HG03432 (cell line): ENCODE measurements at regions not wholly inside any gene's neighbourhood (a gene's known extent, or its start where the extent isn't known, plus 50 kb on each side); places are given as distances from the start of the nearest gene placed in this dataset.

ENCODE experiments used
- ATAC-seq: cut with Tn5 transposase; IDR thresholded peaks from one replicate; pipeline ENCODE4 v1.9.1; 2021; ENCODE audit warnings: mild to moderate bottlenecking, moderate library complexity; ENCODE audit not compliant: unreplicated experiment

DNA sequence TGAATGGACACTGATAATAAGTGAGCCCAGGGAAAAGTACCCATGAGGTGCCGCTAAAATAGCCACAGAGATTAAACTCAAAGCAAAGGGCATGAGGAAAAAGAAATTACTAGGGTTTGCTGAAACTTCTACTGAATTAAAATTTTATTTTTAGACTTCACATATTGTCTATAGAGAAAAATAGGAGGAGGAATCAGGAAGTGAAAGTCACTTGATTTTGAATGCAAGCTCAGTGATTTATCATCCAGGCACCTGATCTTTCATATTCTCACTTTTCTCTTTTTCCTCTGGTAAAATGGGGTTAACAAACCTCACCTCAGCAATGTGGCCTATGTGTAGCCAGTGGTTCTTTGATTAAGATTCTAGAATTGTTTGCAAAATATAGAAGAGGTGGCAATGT lies 479.8 kb downstream of the BCL11B start:
- ATAC-seq = no peak

- no peak for ATAC-seq
These were observed 473.9 kb downstream of the BCL11B start for GRCh38 chr14:98798099-98798498.

GRCh38 chr14:98799891-98800290 lies 472.1 kb downstream of the BCL11B start:
- ATAC-seq = no peak

- ATAC-seq = no peak
These were observed 470.0 kb downstream of the BCL11B start for GRCh38 chr14:98802044-98802443.

- ATAC-seq = no peak
These were observed 468.8 kb downstream of the BCL11B start for GRCh38 chr14:98803196-98803595.

GRCh38 chr14:98808494-98809407 lies 463.2 kb downstream of the BCL11B start:
- no peak for ATAC-seq

DNA sequence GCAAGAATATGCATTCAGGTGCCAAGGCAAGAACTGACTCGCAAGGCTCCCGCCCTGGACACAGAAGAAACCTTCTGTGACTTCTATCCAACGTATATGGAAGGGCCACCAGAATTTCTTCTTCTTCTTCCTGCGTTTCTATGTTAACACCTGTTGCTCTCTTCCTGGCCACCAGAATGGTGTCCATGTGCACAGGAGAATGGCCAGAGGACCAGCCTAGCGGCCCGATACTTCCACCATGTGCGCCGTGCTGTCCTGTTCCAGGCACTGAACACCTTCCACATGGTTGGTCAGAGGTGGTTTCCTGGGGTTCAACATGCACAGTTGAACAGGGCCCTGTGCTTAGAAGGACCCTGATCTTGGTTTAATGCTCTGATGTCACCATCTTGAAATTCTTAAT lies 455.8 kb downstream of the BCL11B start:
- no peak for ATAC-seq

DNA sequence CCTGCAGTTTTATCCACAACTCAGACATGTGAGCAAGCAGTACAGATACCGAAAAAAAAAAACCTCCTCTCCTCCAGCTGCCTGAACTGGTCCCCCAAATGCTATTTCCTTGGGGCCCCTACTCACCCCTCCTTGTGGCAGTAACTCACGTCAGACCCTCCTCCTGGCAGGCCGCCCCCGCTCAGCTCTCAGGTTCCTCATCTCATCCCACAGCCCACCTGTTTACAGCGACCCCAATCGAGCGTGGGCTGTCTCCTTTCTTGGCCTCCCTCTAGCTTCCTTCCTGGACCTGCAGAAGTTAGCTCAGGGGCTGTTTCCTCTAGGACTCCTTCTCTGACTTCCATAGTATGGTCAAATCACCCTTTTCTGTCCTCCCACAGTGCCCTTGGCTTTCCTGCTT lies 455.3 kb downstream of the BCL11B start:
- ATAC-seq = no peak

DNA sequence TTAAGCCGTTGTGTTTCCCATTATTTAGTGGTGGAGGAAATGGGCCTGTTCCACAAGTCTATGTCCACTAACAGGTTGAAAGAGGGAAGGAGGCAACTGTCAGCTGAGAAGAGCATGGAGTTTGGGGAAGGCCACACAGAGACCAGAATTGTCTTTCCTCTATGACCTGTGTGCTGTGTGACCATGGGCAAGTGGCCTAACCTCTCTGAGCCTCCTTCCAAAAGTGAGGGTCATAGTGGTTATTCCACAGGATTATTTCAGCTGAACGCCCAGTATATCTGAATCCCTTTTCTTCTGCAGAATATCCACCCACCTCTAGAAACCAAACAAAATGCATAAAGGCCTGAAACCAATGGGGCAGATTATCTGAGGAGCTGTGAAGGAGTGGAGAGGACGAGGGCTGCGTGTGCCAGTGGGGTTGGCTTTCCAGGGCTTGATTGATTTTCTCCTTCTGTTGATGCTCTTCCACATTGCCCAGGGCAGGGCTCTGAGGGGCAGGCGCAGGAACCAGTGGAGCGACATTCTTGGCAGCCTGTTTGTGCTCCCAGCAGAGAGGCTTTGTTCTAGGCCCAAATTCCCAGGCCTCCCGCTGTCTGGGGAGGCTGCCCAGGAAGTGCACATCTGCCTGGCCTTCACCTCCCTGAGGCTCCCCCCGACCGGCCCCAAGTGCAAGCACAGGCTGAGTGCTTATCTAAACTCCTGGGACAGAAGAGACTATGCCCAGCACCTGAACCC lies 452.7 kb downstream of the BCL11B start:
- no peak for ATAC-seq

GRCh38 chr14:98819867-98820206 lies 452.2 kb downstream of the BCL11B start:
- no peak for ATAC-seq

DNA sequence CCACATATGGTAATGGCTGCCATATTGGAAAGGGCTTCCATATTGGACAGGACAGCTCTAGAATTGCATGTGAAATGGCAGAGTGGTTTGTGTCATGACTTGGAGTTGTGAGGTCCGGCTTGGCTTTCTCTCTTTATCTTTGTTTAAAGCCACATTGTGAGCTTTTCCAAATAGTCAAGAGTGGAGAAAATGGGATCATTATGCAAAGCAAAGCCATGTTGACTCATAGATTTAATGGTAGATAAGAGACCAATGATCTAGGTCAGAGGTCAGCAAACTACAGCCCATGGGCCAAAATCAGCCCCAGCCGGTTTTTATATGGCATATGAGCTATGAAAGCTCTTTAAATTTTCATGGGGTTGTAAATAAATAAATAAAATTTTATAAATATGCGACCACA lies 449.1 kb downstream of the BCL11B start:
- no peak for ATAC-seq

DNA sequence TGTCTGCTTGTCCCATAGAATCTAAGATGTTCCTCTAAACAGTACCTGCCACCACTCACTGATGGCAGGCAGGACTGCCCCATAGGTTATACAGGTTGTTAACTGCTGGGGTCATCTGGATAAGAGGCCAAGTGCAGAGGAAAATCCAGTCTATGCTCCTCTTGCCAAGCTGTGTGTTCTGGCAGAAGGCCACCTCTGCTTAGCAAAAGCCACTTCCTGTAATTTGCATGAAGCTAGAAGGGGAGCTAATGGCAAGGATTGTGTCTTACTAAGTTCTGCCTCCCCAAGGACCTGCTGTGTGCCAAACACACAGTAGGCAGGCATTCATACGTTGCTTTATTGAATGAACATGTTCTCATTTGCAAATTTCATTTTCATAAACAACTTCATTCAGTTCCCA lies 445.4 kb downstream of the BCL11B start:
- no peak for ATAC-seq

DNA sequence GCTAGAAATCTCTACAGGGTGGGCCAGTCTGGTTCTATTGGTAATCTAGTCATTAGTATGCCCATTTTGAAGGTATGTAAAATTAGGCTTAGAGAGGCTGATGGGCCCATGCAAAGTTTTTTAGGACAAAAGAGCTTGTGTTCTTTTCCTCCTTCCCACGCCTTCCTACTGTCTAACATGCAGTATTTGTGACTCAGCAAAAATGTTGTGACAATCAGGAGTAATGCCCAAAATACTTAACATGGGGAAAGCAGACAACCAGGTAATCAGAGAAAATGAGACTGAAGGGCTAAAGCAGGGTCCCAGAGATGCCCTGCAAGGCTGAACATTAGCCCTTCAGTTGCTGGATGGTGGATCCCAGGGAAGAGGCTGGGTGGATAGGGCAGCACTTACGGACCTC lies 437.9 kb downstream of the BCL11B start:
- ATAC-seq = no peak

- no peak for ATAC-seq
These were observed 436.8 kb downstream of the BCL11B start for GRCh38 chr14:98835051-98835824.

DNA sequence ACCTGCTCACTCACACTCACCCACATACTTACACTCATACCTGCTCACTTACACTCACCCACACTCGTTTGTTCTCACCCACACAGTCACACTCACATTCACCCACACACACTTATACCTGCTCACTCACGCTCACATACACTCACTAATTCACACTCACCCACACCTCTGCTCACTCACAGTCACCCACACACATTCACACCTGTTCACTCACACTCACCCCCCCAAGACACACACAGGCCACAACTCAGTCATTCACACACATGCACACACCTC lies 436.2 kb downstream of the BCL11B start:
- ATAC-seq = no peak

GRCh38 chr14:98840091-98840490 lies 431.9 kb downstream of the BCL11B start:
- no peak for ATAC-seq

- ATAC-seq = no peak
These were observed 431.5 kb downstream of the BCL11B start for GRCh38 chr14:98840511-98840910.

GRCh38 chr14:98844456-98844855 lies 427.5 kb downstream of the BCL11B start:
- ATAC-seq = no peak

- ATAC-seq = no peak
These were observed 424.2 kb downstream of the BCL11B start for GRCh38 chr14:98847521-98848468.

DNA sequence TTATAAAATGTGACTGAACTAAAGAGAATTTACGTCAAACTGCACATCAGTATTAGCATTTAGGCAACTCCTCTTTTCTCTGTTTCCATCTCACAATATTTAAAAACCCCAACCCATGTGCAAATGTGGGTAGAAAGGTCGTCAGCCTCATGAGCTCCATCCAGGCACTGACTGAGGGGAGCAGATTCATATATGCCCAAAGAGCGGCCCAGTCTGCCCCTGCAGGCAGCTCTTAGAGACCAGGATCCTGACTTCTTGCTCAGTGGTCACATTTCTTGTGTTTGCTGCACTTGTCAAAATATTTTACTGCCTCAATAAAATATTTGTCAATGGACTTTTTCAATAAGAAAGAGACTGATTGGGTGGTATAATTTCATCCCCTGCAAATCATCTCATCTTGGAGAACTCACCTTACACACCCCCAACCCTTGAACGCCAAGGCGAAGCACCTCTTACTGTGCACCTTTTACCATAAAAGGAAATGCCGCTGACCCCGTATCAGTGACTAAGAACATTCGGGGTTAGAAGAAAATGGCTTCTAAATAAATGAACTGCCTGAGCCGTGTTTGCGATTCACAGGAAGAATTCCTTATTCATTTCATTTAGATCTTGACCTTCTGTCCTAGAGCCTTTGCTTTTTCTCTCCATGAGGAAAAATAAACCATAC lies 418.8 kb downstream of the BCL11B start:
- no peak for ATAC-seq
